ENCODE measurements at regions not wholly inside any gene's neighbourhood (a gene's known extent, or its start where the extent isn't known, plus 50 kb on each side); places are given as distances from the start of the nearest gene placed in this dataset.

DNA sequence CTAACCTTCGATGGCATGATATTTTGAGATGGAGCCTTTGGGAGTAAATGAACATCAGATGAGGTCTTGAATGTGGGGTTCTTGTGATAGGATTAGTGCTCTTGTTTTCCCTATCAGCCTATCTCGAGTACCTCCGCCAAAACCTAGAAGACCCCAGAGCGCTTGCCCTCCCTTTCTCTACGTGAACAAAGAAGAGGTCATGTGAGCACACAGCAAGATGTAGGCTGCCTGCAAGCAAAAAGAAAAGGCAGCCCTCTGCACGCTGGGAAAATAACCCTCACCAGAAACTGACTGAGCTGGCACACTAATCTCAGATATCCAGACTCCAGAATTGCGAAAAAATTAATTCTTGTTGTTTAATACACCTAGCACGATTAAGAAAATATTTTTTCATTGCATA is 799.8 kb upstream of the SLC10A2 start:
- Histone ChIP-seq H3K4me1 (ENCODE audit: insufficient read depth, low read length) (no peaks in the 10 kb centered on the region), H2AFZ (ENCODE audit: low read depth, low read length) (no peak overlapping the region), H3K4me3 (ENCODE audit: low read depth in 1 of 2, low read length in 2 of 2) (no peak overlapping the region), H4K20me1 (ENCODE audit: insufficient read depth, low read length) (no peaks in the 10 kb centered on the region), H3K79me2 (ENCODE audit: insufficient read depth, low read length) (no peaks in the 10 kb centered on the region), H3K9ac (ENCODE audit: low read depth, low read length) (no peak overlapping the region), H3K27me3 (ENCODE audit: insufficient read depth, low read length, poor library complexity) (no peaks in the 10 kb centered on the region), H3K9me3 (ENCODE audit: insufficient read depth, low read length, severe bottlenecking) (no peaks in the 10 kb centered on the region), H3K4me2 (ENCODE audit: insufficient read depth, low read length) (no peak overlapping the region), H3K36me3 (ENCODE audit: insufficient read depth, low read length) (no peaks in the 10 kb centered on the region), H3K27ac (ENCODE audit: low read length) (no peak overlapping the region)
- no peak for DNase-seq
- TF ChIP-seq, protein P1, sequence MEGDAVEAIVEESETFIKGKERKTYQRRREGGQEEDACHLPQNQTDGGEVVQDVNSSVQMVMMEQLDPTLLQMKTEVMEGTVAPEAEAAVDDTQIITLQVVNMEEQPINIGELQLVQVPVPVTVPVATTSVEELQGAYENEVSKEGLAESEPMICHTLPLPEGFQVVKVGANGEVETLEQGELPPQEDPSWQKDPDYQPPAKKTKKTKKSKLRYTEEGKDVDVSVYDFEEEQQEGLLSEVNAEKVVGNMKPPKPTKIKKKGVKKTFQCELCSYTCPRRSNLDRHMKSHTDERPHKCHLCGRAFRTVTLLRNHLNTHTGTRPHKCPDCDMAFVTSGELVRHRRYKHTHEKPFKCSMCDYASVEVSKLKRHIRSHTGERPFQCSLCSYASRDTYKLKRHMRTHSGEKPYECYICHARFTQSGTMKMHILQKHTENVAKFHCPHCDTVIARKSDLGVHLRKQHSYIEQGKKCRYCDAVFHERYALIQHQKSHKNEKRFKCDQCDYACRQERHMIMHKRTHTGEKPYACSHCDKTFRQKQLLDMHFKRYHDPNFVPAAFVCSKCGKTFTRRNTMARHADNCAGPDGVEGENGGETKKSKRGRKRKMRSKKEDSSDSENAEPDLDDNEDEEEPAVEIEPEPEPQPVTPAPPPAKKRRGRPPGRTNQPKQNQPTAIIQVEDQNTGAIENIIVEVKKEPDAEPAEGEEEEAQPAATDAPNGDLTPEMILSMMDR (IDR thresholded peaks at IDR 0.05; ENCODE audit: borderline replicate concordance, extremely low read depth, low read length, poor library complexity, severe bottlenecking) = no peak
- no peak for ATAC-seq (ENCODE audit: insufficient read depth, low read depth)

DNA sequence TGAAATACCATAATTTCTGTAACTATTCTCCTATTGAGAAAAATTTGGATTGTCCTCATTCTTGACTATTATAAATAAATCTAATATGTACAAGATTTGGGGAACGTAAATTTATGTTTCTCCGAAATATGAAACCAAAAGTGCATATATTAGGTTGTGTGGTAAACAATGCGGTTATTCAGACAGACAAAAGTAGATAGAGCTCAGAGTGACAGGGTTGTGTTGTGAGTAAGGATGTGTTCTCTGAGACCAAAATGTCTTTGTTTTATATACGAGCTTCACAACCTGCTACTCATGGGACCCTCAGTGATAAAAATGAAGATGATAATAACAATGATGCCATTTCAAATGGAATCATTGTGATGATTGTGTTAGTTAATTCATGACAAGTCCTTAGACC is 796.3 kb upstream of the SLC10A2 start:
- no peak overlapping the region for H3K4me3 ChIP-seq (ENCODE audit: low read depth in 1 of 2, low read length in 2 of 2)
- no peaks in the 10 kb centered on the region for H4K20me1 ChIP-seq (ENCODE audit: insufficient read depth, low read length)
- H3K79me2 ChIP-seq (ENCODE audit: insufficient read depth, low read length) = no peaks in the 10 kb centered on the region
- H3K9ac ChIP-seq (ENCODE audit: low read depth, low read length) = no peak overlapping the region
- no peak overlapping the region for H2AFZ ChIP-seq (ENCODE audit: low read depth, low read length)
- ATAC-seq (ENCODE audit: insufficient read depth, low read depth) = no peak
- no peak overlapping the region for H3K27ac ChIP-seq (ENCODE audit: low read length)
- H3K36me3 ChIP-seq (ENCODE audit: insufficient read depth, low read length) = no peaks in the 10 kb centered on the region
- no peak overlapping the region for H3K4me2 ChIP-seq (ENCODE audit: insufficient read depth, low read length)
- H3K9me3 ChIP-seq (ENCODE audit: insufficient read depth, low read length, severe bottlenecking) = no peaks in the 10 kb centered on the region
- H3K4me1 ChIP-seq (ENCODE audit: insufficient read depth, low read length) = no peaks in the 10 kb centered on the region
- no peak for DNase-seq
- no peaks in the 10 kb centered on the region for H3K27me3 ChIP-seq (ENCODE audit: insufficient read depth, low read length, poor library complexity)
- TF ChIP-seq, protein P1 (IDR thresholded peaks at IDR 0.05; ENCODE audit: borderline replicate concordance, extremely low read depth, low read length, poor library complexity, severe bottlenecking) = no peak
- TF ChIP-seq EZH2 (IDR thresholded peaks at IDR 0.05; ENCODE audit: borderline replicate concordance, low read depth, low read length, severe bottlenecking) = no peak

DNA sequence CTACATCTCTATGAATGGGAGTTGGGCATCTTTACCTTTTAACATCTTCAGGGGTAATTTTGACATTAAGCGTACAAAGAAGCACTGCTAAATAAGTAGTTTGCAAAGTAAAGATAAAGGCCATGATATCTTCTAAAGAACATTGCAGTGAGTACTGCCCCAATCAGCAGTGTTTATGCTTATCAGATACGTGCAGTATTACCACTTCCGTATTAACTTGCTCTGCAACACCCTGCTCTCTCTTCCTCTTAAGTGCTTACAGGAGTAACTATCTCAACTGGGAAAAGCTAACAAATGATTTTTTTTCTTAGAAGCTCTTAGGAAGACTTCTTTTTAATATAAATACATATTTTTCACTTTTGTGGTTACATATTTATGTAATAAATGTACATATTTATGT is 793.7 kb upstream of the SLC10A2 start:
- Histone ChIP-seq H3K27me3 (ENCODE audit: insufficient read depth, low read length, poor library complexity) (no peaks in the 10 kb centered on the region), H3K36me3 (ENCODE audit: insufficient read depth, low read length) (no peaks in the 10 kb centered on the region), H3K4me1 (ENCODE audit: insufficient read depth, low read length) (no peaks in the 10 kb centered on the region), H3K4me2 (ENCODE audit: insufficient read depth, low read length) (no peak overlapping the region), H3K9ac (ENCODE audit: low read depth, low read length) (no peak overlapping the region), H4K20me1 (ENCODE audit: insufficient read depth, low read length) (no peaks in the 10 kb centered on the region), H2AFZ (ENCODE audit: low read depth, low read length) (no peak overlapping the region), H3K4me3 (ENCODE audit: low read depth in 1 of 2, low read length in 2 of 2) (no peak overlapping the region), H3K9me3 (ENCODE audit: insufficient read depth, low read length, severe bottlenecking) (no peaks in the 10 kb centered on the region), H3K27ac (ENCODE audit: low read length) (no peak overlapping the region), H3K79me2 (ENCODE audit: insufficient read depth, low read length) (no peaks in the 10 kb centered on the region)
- DNase-seq = no peak
- TF ChIP-seq, protein P1 (IDR thresholded peaks at IDR 0.05; ENCODE audit: borderline replicate concordance, extremely low read depth, low read length, poor library complexity, severe bottlenecking) = no peak
- TF ChIP-seq EZH2 (IDR thresholded peaks at IDR 0.05; ENCODE audit: borderline replicate concordance, low read depth, low read length, severe bottlenecking) = no peak
- 0 out of 3 replicates have a peak, but pooled peaks have one; percentile 48 for ATAC-seq (ENCODE audit: insufficient read depth, low read depth)

DNA sequence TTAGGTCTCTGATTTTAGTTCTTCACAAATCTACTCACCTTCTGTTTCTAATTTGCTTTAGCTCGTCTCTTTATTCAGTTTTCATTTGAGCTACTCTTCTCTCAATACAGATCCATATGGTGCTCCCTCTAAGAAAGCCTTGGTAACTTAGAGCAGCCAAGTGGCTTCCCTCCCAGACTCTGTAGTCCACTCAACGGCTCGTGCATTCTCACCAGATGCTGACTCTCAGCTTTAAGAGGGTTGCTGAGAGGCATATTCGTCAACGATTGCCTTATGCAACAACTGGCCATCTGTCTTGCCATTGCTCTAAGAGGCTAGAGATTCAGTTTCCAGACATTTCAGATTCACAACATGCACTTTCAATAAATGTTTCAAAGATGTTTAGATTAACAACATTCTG is 785.8 kb upstream of the SLC10A2 start:
- Histone ChIP-seq H3K4me3 (ENCODE audit: low read depth in 1 of 2, low read length in 2 of 2) (no peak overlapping the region), H3K27ac (ENCODE audit: low read length) (no peak overlapping the region), H3K9ac (ENCODE audit: low read depth, low read length) (no peak overlapping the region), H3K4me1 (ENCODE audit: insufficient read depth, low read length) (no peaks in the 10 kb centered on the region), H4K20me1 (ENCODE audit: insufficient read depth, low read length) (no peaks in the 10 kb centered on the region), H3K9me3 (ENCODE audit: insufficient read depth, low read length, severe bottlenecking) (no peaks in the 10 kb centered on the region), H3K27me3 (ENCODE audit: insufficient read depth, low read length, poor library complexity) (no peaks in the 10 kb centered on the region), H3K36me3 (ENCODE audit: insufficient read depth, low read length) (no peaks in the 10 kb centered on the region), H2AFZ (ENCODE audit: low read depth, low read length) (no peak overlapping the region), H3K79me2 (ENCODE audit: insufficient read depth, low read length) (no peaks in the 10 kb centered on the region), H3K4me2 (ENCODE audit: insufficient read depth, low read length) (no peak overlapping the region)
- TF ChIP-seq, protein P1 (IDR thresholded peaks at IDR 0.05; ENCODE audit: borderline replicate concordance, extremely low read depth, low read length, poor library complexity, severe bottlenecking) = no peak
- no peak for TF ChIP-seq EZH2 (IDR thresholded peaks at IDR 0.05; ENCODE audit: borderline replicate concordance, low read depth, low read length, severe bottlenecking)
- DNase-seq (no peak), ATAC-seq (ENCODE audit: insufficient read depth, low read depth) (no peak)
